KMS-11 (cell line): ENCODE measurements at regions not wholly inside any gene's neighbourhood (a gene's known extent, or its start where the extent isn't known, plus 50 kb on each side); places are given as distances from the start of the nearest gene placed in this dataset.

Source experiments
- H2AFZ ChIP-seq: fragments of 200-600 bp; sonication (generic); 2 replicates; pipeline ENCODE4 v1.6.1; 2016; ENCODE audit warnings: antibody characterized with exemption, mixed run types, low read depth
- H3K27ac ChIP-seq: fragments of 200-600 bp; sonication (generic); 2 replicates; pipeline ENCODE4 v1.6.1; 2016; ENCODE audit warnings: mild to moderate bottlenecking, mixed run types
- H3K27me3 ChIP-seq: fragments of 200-600 bp; sonication (generic); 2 replicates; pipeline ENCODE4 v1.6.1; 2017; ENCODE audit warnings: mild to moderate bottlenecking, low read depth, mixed run types, moderate library complexity; ENCODE audit not compliant: insufficient read depth
- H3K36me3 ChIP-seq: fragments of 200-600 bp; sonication (generic); 2 replicates; pipeline ENCODE4 v1.6.1; 2017; ENCODE audit warnings: mild to moderate bottlenecking, mixed run types; ENCODE audit not compliant: insufficient read depth
- H3K4me1 ChIP-seq: fragments of 200-600 bp; sonication (generic); 2 replicates; pipeline ENCODE4 v1.6.1; 2016; ENCODE audit warnings: mild to moderate bottlenecking, low read depth, mixed run types; ENCODE audit not compliant: poor library complexity, severe bottlenecking
- H3K4me2 ChIP-seq: fragments of 200-600 bp; sonication (generic); 2 replicates; pipeline ENCODE4 v1.7.0; 2016; ENCODE audit warnings: mild to moderate bottlenecking, mixed run types
- H3K4me3 ChIP-seq: fragments of 200-600 bp; sonication (generic); IDR thresholded peaks from 2 replicates; pipeline ENCODE4 v1.6.1; 2017; ENCODE audit warnings: low read depth, low read length, mixed read lengths; ENCODE audit not compliant: insufficient read depth
- H3K79me2 ChIP-seq: fragments of 200-600 bp; sonication (generic); 2 replicates; pipeline ENCODE4 v1.6.1; 2016; ENCODE audit warnings: low read depth, mixed run types; ENCODE audit not compliant: insufficient read depth
- H3K9ac ChIP-seq: fragments of 200-600 bp; sonication (generic); 2 replicates; pipeline ENCODE4 v1.6.1; 2016; ENCODE audit warnings: mild to moderate bottlenecking, mixed run types
- H4K20me1 ChIP-seq: fragments of 200-600 bp; sonication (generic); 2 replicates; pipeline ENCODE4 v1.6.1; 2016; ENCODE audit warnings: mild to moderate bottlenecking, mixed run types; ENCODE audit not compliant: insufficient read depth
- CTCF ChIP-seq: fragments of 200-600 bp; sonication (generic); conservative IDR thresholded peaks from 2 replicates; pipeline ENCODE4 v1.6.1; 2017; ENCODE audit warnings: low read depth, mild to moderate bottlenecking, antibody characterized with exemption, low read length, moderate library complexity, mixed read lengths

- H3K4me3 ChIP-seq: no peak overlapping the region
- no peaks in the 10 kb centered on the region for H3K79me2 ChIP-seq
- no peaks in the 10 kb centered on the region for H3K36me3 ChIP-seq
- no peak overlapping the region for H3K4me2 ChIP-seq
- H4K20me1 ChIP-seq: no peaks in the 10 kb centered on the region
- H2AFZ ChIP-seq: no peak overlapping the region
- no peaks in the 10 kb centered on the region for H3K4me1 ChIP-seq
- no peak overlapping the region for H3K27ac ChIP-seq
- H3K9ac ChIP-seq: no peak overlapping the region
- H3K27me3 ChIP-seq: no peaks in the 10 kb centered on the region
- no peak for TF ChIP-seq CTCF
These were observed 155.6 kb upstream of the MGAT5 start for GRCh38 chr2:134098321-134098720.

GRCh38 chr2:134099273-134099672 lies 154.6 kb upstream of the MGAT5 start:
- Histone ChIP-seq H3K4me3 (no peak overlapping the region), H3K9ac (no peak overlapping the region), H4K20me1 (no peaks in the 10 kb centered on the region), H3K27ac (no peak overlapping the region), H3K36me3 (no peaks in the 10 kb centered on the region), H2AFZ (no peak overlapping the region), H3K79me2 (no peaks in the 10 kb centered on the region), H3K27me3 (no peaks in the 10 kb centered on the region), H3K4me2 (no peak overlapping the region), H3K4me1 (no peaks in the 10 kb centered on the region)
- TF ChIP-seq CTCF: no peak

- Histone ChIP-seq H3K4me3 (no peak overlapping the region), H3K4me1 (no peaks in the 10 kb centered on the region), H3K27ac (no peak overlapping the region), H3K9ac (no peak overlapping the region), H3K36me3 (no peaks in the 10 kb centered on the region), H4K20me1 (no peaks in the 10 kb centered on the region), H3K79me2 (no peaks in the 10 kb centered on the region), H3K4me2 (no peak overlapping the region), H3K27me3 (no peaks in the 10 kb centered on the region), H2AFZ (no peak overlapping the region)
- no peak for TF ChIP-seq CTCF
These were observed 150.7 kb upstream of the MGAT5 start for GRCh38 chr2:134103196-134103595.

GRCh38 chr2:134104754-134105153 lies 149.1 kb upstream of the MGAT5 start:
- Histone ChIP-seq H3K79me2 (no peaks in the 10 kb centered on the region), H3K4me3 (no peak overlapping the region), H3K4me2 (no peak overlapping the region), H3K27ac (no peak overlapping the region), H3K27me3 (no peaks in the 10 kb centered on the region), H4K20me1 (no peaks in the 10 kb centered on the region), H3K4me1 (no peaks in the 10 kb centered on the region), H2AFZ (no peak overlapping the region), H3K9ac (no peak overlapping the region), H3K36me3 (no peaks in the 10 kb centered on the region)
- no peak for TF ChIP-seq CTCF

- no peak overlapping the region for H3K27ac ChIP-seq
- H2AFZ ChIP-seq: no peak overlapping the region
- H3K36me3 ChIP-seq: no peaks in the 10 kb centered on the region
- H3K4me1 ChIP-seq: no peaks in the 10 kb centered on the region
- no peaks in the 10 kb centered on the region for H3K27me3 ChIP-seq
- H3K4me3 ChIP-seq: no peak overlapping the region
- TF ChIP-seq CTCF: no peak
- H4K20me1 ChIP-seq: no peaks in the 10 kb centered on the region
- H3K4me2 ChIP-seq: no peak overlapping the region
- H3K9ac ChIP-seq: no peak overlapping the region
- no peaks in the 10 kb centered on the region for H3K79me2 ChIP-seq
These were observed 146.5 kb upstream of the MGAT5 start for GRCh38 chr2:134107402-134107801.
